Ascending aorta (tissue), 2 donors: ENCODE measurements at regions not wholly inside any gene's neighbourhood (a gene's known extent, or its start where the extent isn't known, plus 50 kb on each side); places are given as distances from the start of the nearest gene placed in this dataset.

Experiments used
- DNase-seq, 2 donors: peaks; one replicate each; pipeline ENCODE4 v3.0.0-alpha.2; 2019; ENCODE audit warnings: low spot score in 2 of 2
- H3K27ac ChIP-seq, 2 donors: fragments of 200-600 bp; sonication (generic); one replicate each; pipeline ENCODE4 v1.5.1; 2016 to 2017; ENCODE audit warnings: mild to moderate bottlenecking in 1 of 2
- H3K27me3 ChIP-seq: fragments of 200-600 bp; sonication (generic); one replicate; pipeline ENCODE4 v1.5.1; 2017
- H3K36me3 ChIP-seq, 2 donors: fragments of 200-600 bp; sonication (generic); one replicate each; pipeline ENCODE4 v1.5.1; 2016
- H3K4me1 ChIP-seq, 2 donors: fragments of 200-600 bp; sonication (generic); one replicate each; pipeline ENCODE4 v1.5.1; 2016 to 2017; ENCODE audit warnings: mild to moderate bottlenecking in 1 of 2
- H3K4me3 ChIP-seq, 2 donors: fragments of 200-600 bp; sonication (generic); one replicate each; pipeline ENCODE4 v1.5.1; 2016 to 2017; ENCODE audit warnings: mild to moderate bottlenecking in 1 of 2
- H3K9me3 ChIP-seq, 2 donors: fragments of 200-600 bp; sonication (generic); one replicate each; pipeline ENCODE4 v1.5.1; 2016
- CTCF ChIP-seq, 3 experiments: fragments of 200-600 bp in 2 of 3; fragments of 450-650 bp in 1 of 3; sonication (generic) in 2 of 3; IDR thresholded peaks; one replicate each; pipeline ENCODE4 v1.5.1; 2016 to 2019; ENCODE audit warnings: antibody characterized with exemption in 3 of 3, mild to moderate bottlenecking in 1 of 3, moderate library complexity in 1 of 3
- intact Hi-C: fragments of 100-400 bp; cut with DNase I; formaldehyde crosslinking; loops from one replicate; pipeline ENCODE4 v1.15.1; 2023

- H3K9me3 ChIP-seq, result no peaks in the 10 kb centered on the region
- intact Hi-C loops, result no loop called here
- H3K27me3 ChIP-seq, result no peaks in the 10 kb centered on the region
- no peak for TF ChIP-seq CTCF (IDR thresholded peaks at IDR 0.05)
- H3K4me3 ChIP-seq, result no peak overlapping the region
- H3K27ac ChIP-seq, result no peak overlapping the region
- H3K36me3 ChIP-seq, result no peaks in the 10 kb centered on the region
- no peak for DNase-seq
- H3K4me1 ChIP-seq, result no peaks in the 10 kb centered on the region
These were observed 234.4 kb upstream of the LRTM1 start for GRCh38 chr3:55162031-55162795.

- Histone ChIP-seq H3K4me3 (no peak overlapping the region), H3K9me3 (no peaks in the 10 kb centered on the region), H3K27ac (no peak overlapping the region), H3K36me3 (no peaks in the 10 kb centered on the region), H3K27me3 (no peaks in the 10 kb centered on the region), H3K4me1 (no peaks in the 10 kb centered on the region)
- no peak for DNase-seq
- TF ChIP-seq CTCF (IDR thresholded peaks at IDR 0.05), result no peak
- intact Hi-C loops, result no loop called here
These were observed 233.4 kb upstream of the LRTM1 start for GRCh38 chr3:55161231-55161630.

- no peaks in the 10 kb centered on the region for H3K36me3 ChIP-seq
- no peak overlapping the region for H3K27ac ChIP-seq
- intact Hi-C loops, result no loop called here
- TF ChIP-seq CTCF (IDR thresholded peaks at IDR 0.05), result no peak
- no peaks in the 10 kb centered on the region for H3K9me3 ChIP-seq
- H3K4me3 ChIP-seq, result no peak overlapping the region
- H3K4me1 ChIP-seq, result no peaks in the 10 kb centered on the region
- DNase-seq, result peak; percentile 26 to 68
- no peaks in the 10 kb centered on the region for H3K27me3 ChIP-seq
These were observed 232.6 kb upstream of the LRTM1 start for GRCh38 chr3:55160241-55160983.

- H3K27ac ChIP-seq, result no peak overlapping the region
- no peaks in the 10 kb centered on the region for H3K27me3 ChIP-seq
- TF ChIP-seq CTCF (IDR thresholded peaks at IDR 0.05), result no peak
- no peaks in the 10 kb centered on the region for H3K36me3 ChIP-seq
- H3K4me1 ChIP-seq, result no peaks in the 10 kb centered on the region
- DNase-seq, result no peak
- no peak overlapping the region for H3K4me3 ChIP-seq
- intact Hi-C loops, result no loop called here
- H3K9me3 ChIP-seq, result no peaks in the 10 kb centered on the region
These were observed 231.9 kb upstream of the LRTM1 start for GRCh38 chr3:55159711-55160110.

- intact Hi-C loops, result no loop called here
- H3K27me3 ChIP-seq, result no peaks in the 10 kb centered on the region
- DNase-seq, result no peak
- no peaks in the 10 kb centered on the region for H3K4me1 ChIP-seq
- no peak overlapping the region for H3K27ac ChIP-seq
- H3K9me3 ChIP-seq, result no peaks in the 10 kb centered on the region
- H3K36me3 ChIP-seq, result no peaks in the 10 kb centered on the region
- H3K4me3 ChIP-seq, result no peak overlapping the region
- TF ChIP-seq CTCF (IDR thresholded peaks at IDR 0.05), result no peak
These were observed 231.2 kb upstream of the LRTM1 start for GRCh38 chr3:55159016-55159415.
